Smooth muscle cell (in vitro differentiated cells): ENCODE measurements at regions not wholly inside any gene's neighbourhood (a gene's known extent, or its start where the extent isn't known, plus 50 kb on each side); places are given as distances from the start of the nearest gene placed in this dataset.
A peak's percentile ranks its signal among the peaks of the same experiment; 100 is the strongest.

Source experiments
- DNase-seq: peaks from one replicate; lab custom pipeline; 2025; ENCODE audit not compliant: unreplicated experiment; lab: John Stamatoyannopoulos, UW
- H2AFZ ChIP-seq: fragments of 200-600 bp; sonication (generic); 2 replicates; pipeline ENCODE4 v1.6.0; 2016; ENCODE audit warnings: antibody characterized with exemption, low read depth, mild to moderate bottlenecking
- H3F3A ChIP-seq: fragments of 200-600 bp; sonication (generic); 2 replicates; pipeline ENCODE4 v1.6.0; 2017; ENCODE audit warnings: antibody characterized with exemption, low read depth
- H3K27ac ChIP-seq: fragments of 200-600 bp; sonication (generic); 2 replicates; pipeline ENCODE4 v1.5.1; 2016; ENCODE audit warnings: low read depth, mild to moderate bottlenecking
- H3K27me3 ChIP-seq: fragments of 200-600 bp; sonication (generic); 2 replicates; pipeline ENCODE4 v1.6.1; 2016; ENCODE audit warnings: low read depth, mild to moderate bottlenecking
- H3K36me3 ChIP-seq: fragments of 200-600 bp; sonication (generic); 2 replicates; pipeline ENCODE4 v1.5.1; 2016; ENCODE audit warnings: low read depth
- H3K4me1 ChIP-seq: fragments of 200-600 bp; sonication (generic); 2 replicates; pipeline ENCODE4 v1.5.1; 2016; ENCODE audit warnings: low read depth
- H3K4me2 ChIP-seq: fragments of 200-600 bp; sonication (generic); 2 replicates; pipeline ENCODE4 v1.6.0; 2016; ENCODE audit warnings: mild to moderate bottlenecking
- H3K4me3 ChIP-seq: fragments of 200-600 bp; sonication (generic); 2 replicates; pipeline ENCODE4 v1.5.1; 2016; ENCODE audit warnings: mild to moderate bottlenecking
- H3K79me2 ChIP-seq: fragments of 200-600 bp; sonication (generic); 2 replicates; pipeline ENCODE4 v1.6.0; 2016; ENCODE audit warnings: low read depth, mild to moderate bottlenecking
- H3K9ac ChIP-seq: fragments of 200-600 bp; sonication (generic); 2 replicates; pipeline ENCODE4 v1.6.0; 2016; ENCODE audit warnings: low read depth
- H3K9me3 ChIP-seq: fragments of 200-600 bp; sonication (generic); replicated peaks from 2 replicates; pipeline ENCODE4 v1.5.1; 2016; ENCODE audit warnings: low read depth
- H4K20me1 ChIP-seq: fragments of 200-600 bp; sonication (generic); 2 replicates; pipeline ENCODE4 v1.6.0; 2016; ENCODE audit warnings: low read depth
- WGBS: methylation state at CpG from one replicate; pipeline ENCODE4 v1.1.7; 2016; ENCODE audit warnings: low lambda C conversion rate; 5-methylcytosine and 5-hydroxymethylcytosine counted together
- TF ChIP-seq, protein P1 (sequence below): fragments of 200-600 bp; sonication (generic); IDR thresholded peaks from 2 replicates; pipeline ENCODE4 v1.5.1; 2017; ENCODE audit warnings: borderline replicate concordance, mild to moderate bottlenecking, antibody characterized with exemption; ENCODE audit not compliant: insufficient read depth, poor library complexity, severe bottlenecking

DNA sequence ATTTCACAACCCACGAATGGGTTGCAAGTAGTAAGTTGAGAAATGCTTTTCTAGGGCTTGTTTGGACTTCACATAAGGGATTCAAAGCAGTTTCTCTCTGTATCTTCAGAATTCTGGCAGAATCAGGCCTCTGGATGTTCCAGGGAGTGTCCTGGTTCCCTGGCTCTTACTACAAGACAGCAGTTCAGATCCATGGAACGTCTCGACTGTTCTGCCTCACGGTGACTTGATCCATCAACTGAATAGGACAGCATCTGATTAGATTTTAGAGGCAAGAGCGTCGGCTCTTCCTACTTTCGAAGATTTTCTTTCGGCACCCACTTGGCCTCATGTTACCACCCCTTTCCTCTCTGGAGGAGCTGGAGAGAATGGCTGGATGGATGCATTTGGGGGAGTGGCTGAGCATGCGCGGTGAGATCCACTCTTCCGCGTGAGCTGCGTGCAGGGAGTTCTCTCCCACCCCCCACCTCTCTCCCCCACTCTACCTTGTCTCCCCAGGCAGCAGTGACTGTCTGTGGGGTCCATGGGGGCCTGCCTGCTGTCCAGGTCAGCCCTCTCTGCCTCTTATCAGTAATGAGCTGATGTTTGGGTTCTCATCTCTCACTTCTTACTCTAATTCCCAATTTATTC is 132.5 kb downstream of the VAPA start:
- TF ChIP-seq, protein P1, sequence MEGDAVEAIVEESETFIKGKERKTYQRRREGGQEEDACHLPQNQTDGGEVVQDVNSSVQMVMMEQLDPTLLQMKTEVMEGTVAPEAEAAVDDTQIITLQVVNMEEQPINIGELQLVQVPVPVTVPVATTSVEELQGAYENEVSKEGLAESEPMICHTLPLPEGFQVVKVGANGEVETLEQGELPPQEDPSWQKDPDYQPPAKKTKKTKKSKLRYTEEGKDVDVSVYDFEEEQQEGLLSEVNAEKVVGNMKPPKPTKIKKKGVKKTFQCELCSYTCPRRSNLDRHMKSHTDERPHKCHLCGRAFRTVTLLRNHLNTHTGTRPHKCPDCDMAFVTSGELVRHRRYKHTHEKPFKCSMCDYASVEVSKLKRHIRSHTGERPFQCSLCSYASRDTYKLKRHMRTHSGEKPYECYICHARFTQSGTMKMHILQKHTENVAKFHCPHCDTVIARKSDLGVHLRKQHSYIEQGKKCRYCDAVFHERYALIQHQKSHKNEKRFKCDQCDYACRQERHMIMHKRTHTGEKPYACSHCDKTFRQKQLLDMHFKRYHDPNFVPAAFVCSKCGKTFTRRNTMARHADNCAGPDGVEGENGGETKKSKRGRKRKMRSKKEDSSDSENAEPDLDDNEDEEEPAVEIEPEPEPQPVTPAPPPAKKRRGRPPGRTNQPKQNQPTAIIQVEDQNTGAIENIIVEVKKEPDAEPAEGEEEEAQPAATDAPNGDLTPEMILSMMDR = no peak
- no peak overlapping the region for H3K27ac ChIP-seq

DNA sequence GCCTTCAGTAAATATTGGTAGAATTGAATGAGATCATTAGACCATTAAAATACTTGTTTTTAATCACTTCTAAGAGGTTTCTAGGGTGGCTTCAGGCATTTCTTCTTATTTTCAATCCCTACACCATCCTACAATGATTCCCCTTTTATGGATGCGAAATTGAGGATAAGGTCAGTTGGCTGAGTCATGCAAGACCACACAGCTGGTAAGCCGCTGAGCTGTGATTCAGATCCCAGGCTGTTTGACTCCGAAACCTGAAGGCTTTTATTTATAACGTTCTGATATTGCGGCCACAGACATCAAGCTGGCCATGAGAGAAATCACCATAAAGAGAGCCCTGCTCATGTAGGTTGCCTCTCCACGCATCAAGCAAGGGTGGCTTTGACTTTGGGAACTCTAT is 133.4 kb downstream of the VAPA start:
- Histone ChIP-seq H3K36me3 (no peaks in the 10 kb centered on the region), H3K4me3 (no peak overlapping the region), H3K27me3 (no peaks in the 10 kb centered on the region), H3K4me2 (peak overlapping the region; percentile 47), H2AFZ (no peak overlapping the region), H3F3A (peaks cover 13% of the 10 kb centered on the region), H3K4me1 (no peaks in the 10 kb centered on the region), H4K20me1 (no peaks in the 10 kb centered on the region), H3K79me2 (no peaks in the 10 kb centered on the region), H3K9me3 (no peaks in the 10 kb centered on the region), H3K27ac (no peak overlapping the region), H3K9ac (no peak overlapping the region)
- DNase-seq = no peak
- 25% methylated on average over 6 of the region's 6 CpGs for WGBS
- TF ChIP-seq, protein P1 = no peak

More for the DNA sequence above, 132.5 kb downstream of the VAPA start:
- Histone ChIP-seq H3K4me2 (no peak overlapping the region), H3K79me2 (no peaks in the 10 kb centered on the region), H3K4me1 (peaks cover 6% of the 10 kb centered on the region), H3K36me3 (no peaks in the 10 kb centered on the region), H4K20me1 (no peaks in the 10 kb centered on the region), H2AFZ (no peak overlapping the region), H3K9me3 (no peaks in the 10 kb centered on the region), H3K9ac (no peak overlapping the region), H3F3A (peaks cover 20% of the 10 kb centered on the region), H3K4me3 (no peak overlapping the region), H3K27me3 (no peaks in the 10 kb centered on the region)
- 97% methylated on average over 13 of the region's 13 CpGs for WGBS
- no peak for DNase-seq

- TF ChIP-seq, protein P1 = no peak
- Histone ChIP-seq H3K27me3 (no peaks in the 10 kb centered on the region), H3K9ac (no peak overlapping the region), H3K27ac (no peak overlapping the region), H3F3A (no peaks in the 10 kb centered on the region), H3K4me3 (no peak overlapping the region), H2AFZ (no peak overlapping the region), H3K4me2 (no peak overlapping the region), H3K9me3 (no peaks in the 10 kb centered on the region), H4K20me1 (no peaks in the 10 kb centered on the region), H3K79me2 (no peaks in the 10 kb centered on the region), H3K36me3 (no peaks in the 10 kb centered on the region), H3K4me1 (no peaks in the 10 kb centered on the region)
- DNase-seq = no peak
- 54% methylated on average over 3 of the region's 3 CpGs for WGBS
Observed at GRCh38 chr18:10049747-10050146, 135.9 kb downstream of the VAPA start.

GRCh38 chr18:10050956-10051355 is 137.1 kb downstream of the VAPA start:
- no peak overlapping the region for H3K4me2 ChIP-seq

More at GRCh38 chr18:10050956-10051355, 137.1 kb downstream of the VAPA start:
- Histone ChIP-seq H3K27ac (no peak overlapping the region), H3K4me1 (no peaks in the 10 kb centered on the region), H3K27me3 (no peaks in the 10 kb centered on the region), H2AFZ (no peak overlapping the region), H3K4me3 (no peak overlapping the region), H3F3A (no peaks in the 10 kb centered on the region), H3K9ac (no peak overlapping the region), H3K36me3 (no peaks in the 10 kb centered on the region), H3K79me2 (no peaks in the 10 kb centered on the region), H3K9me3 (no peaks in the 10 kb centered on the region), H4K20me1 (no peaks in the 10 kb centered on the region)
- WGBS = 46% methylated on average over 3 of the region's 3 CpGs
- TF ChIP-seq, protein P1 = no peak
- no peak for DNase-seq
